ENCODE measurements at regions not wholly inside any gene's neighbourhood (a gene's known extent, or its start where the extent isn't known, plus 50 kb on each side); places are given as distances from the start of the nearest gene placed in this dataset.

- no peak for TF ChIP-seq CTCF (IDR thresholded peaks at IDR 0.05)
- TF ChIP-seq POLR2A (IDR thresholded peaks at IDR 0.05), result no peak
These were observed 723.7 kb upstream of the USP15 start for GRCh38 chr12:61536525-61536924.
